IPS-18a (cell line): ENCODE measurements at regions not wholly inside any gene's neighbourhood (a gene's known extent, or its start where the extent isn't known, plus 50 kb on each side); places are given as distances from the start of the nearest gene placed in this dataset.

Experiments
- H3K27ac ChIP-seq: one replicate; pipeline ENCODE4 v1.5.1; 2013; ENCODE audit warnings: low read length
- H3K27me3 ChIP-seq: one replicate; pipeline ENCODE4 v1.6.1; 2013; ENCODE audit warnings: mild to moderate bottlenecking, low read length; ENCODE audit not compliant: control insufficient read depth, insufficient read depth
- H3K36me3 ChIP-seq: one replicate; pipeline ENCODE4 v1.6.1; 2013; ENCODE audit warnings: low read depth, low read length; ENCODE audit not compliant: control insufficient read depth
- H3K4me1 ChIP-seq: one replicate; pipeline ENCODE4 v1.6.1; 2013; ENCODE audit warnings: low read depth, low read length; ENCODE audit not compliant: control insufficient read depth
- H3K4me3 ChIP-seq: one replicate; pipeline ENCODE4 v1.5.1; 2013; ENCODE audit warnings: low read length
- H3K9ac ChIP-seq: one replicate; pipeline ENCODE4 v1.6.1; 2013; ENCODE audit warnings: mild to moderate bottlenecking, low read length, moderate library complexity
- H3K9me3 ChIP-seq: one replicate; pipeline ENCODE4 v1.6.1; 2013; ENCODE audit warnings: low read depth, low read length; ENCODE audit not compliant: control insufficient read depth

DNA sequence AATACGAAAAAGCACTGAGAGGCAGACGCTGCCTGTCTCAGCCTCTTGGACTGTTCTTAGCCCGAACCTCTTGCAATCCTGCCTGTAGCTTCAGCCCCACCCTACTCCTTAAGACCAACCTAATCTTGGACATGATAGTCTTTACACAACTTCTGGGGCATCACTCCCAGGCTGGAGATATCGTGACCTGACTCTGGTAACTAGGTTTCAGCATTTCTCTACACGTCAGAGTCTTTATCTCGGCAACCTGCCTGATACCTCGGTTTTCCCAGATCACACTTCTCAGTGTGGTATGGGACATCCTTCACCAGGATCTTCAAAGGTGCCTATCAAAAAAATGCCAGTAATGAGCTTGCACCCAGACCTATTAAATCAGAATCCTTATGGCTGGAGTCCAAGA, 590.2 kb upstream of the KCNMB2 start:
- H3K9me3 ChIP-seq, result no peaks in the 10 kb centered on the region
- H3K4me3 ChIP-seq, result no peak overlapping the region
- H3K4me1 ChIP-seq, result peaks cover 8% of the 10 kb centered on the region
- H3K9ac ChIP-seq, result no peak overlapping the region
- H3K27ac ChIP-seq, result no peak overlapping the region
- no peaks in the 10 kb centered on the region for H3K36me3 ChIP-seq
- no peaks in the 10 kb centered on the region for H3K27me3 ChIP-seq

DNA sequence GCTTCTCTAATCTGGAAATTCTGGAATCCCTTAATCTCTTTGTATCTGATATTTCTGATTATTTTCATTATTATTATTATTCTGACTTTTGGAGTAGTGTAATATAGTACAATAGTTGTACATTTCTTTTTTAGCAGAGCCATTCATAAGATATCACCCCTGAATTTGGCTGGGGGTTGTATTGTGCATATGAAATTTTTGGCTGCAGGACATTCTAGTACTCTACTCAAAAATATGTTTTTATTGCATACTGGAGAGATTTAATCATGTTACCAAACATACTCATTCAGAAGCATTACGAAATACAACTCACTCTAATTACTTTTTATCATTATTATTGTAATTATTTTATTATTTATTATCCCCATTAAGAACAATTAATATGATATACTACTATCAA, 589.7 kb upstream of the KCNMB2 start:
- H3K9me3 ChIP-seq, result no peaks in the 10 kb centered on the region
- no peak overlapping the region for H3K27ac ChIP-seq
- H3K4me3 ChIP-seq, result no peak overlapping the region

DNA sequence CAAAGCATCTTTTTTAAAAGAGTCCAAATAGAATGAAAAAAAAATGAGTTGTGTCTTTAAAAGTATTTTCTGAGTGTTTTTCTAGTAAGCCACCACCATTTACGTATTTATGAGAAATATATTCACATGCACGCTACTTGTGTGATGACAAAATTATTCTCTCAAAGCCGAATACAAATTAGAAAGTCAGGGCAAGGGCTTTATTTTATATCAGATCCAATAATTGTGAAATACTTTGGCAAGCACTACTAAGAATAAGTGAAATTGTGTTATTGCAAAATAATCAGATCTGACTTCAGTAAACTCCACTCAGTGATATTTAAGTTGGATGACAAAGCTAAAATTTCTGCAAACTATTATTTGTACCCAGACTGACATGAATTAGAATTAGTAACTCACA, 589.3 kb upstream of the KCNMB2 start:
- Histone ChIP-seq H3K27me3 (no peaks in the 10 kb centered on the region), H3K4me3 (no peak overlapping the region), H3K9ac (no peak overlapping the region), H3K9me3 (no peaks in the 10 kb centered on the region), H3K4me1 (peaks cover under 1% of the 10 kb centered on the region), H3K36me3 (no peaks in the 10 kb centered on the region), H3K27ac (no peak overlapping the region)

More for the DNA sequence above, 589.7 kb upstream of the KCNMB2 start:
- Histone ChIP-seq H3K36me3 (no peaks in the 10 kb centered on the region), H3K27me3 (no peaks in the 10 kb centered on the region), H3K4me1 (peaks cover 5% of the 10 kb centered on the region), H3K9ac (no peak overlapping the region)

DNA sequence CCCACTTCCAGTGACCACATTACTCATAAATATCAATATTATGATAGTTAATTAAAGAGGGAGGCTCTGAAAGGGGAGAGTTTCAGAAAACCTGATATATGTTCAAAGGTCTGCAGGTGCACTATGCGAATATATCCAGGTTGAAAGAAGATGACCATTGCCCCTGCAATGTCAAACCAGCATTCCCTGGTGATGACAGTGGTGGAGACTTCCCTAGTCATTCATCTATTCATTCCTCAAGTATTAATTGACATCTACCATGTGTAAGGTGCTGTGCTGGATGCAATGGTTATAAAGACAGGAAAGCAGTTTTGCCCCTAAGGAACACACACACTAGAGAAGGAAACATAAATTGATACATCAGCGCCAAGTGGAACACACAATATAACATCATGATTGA, 588.3 kb upstream of the KCNMB2 start:
- H3K4me3 ChIP-seq, result no peak overlapping the region
- no peaks in the 10 kb centered on the region for H3K4me1 ChIP-seq
- H3K27ac ChIP-seq, result no peak overlapping the region
- no peaks in the 10 kb centered on the region for H3K36me3 ChIP-seq
- H3K27me3 ChIP-seq, result no peaks in the 10 kb centered on the region
- no peak overlapping the region for H3K9ac ChIP-seq
- no peaks in the 10 kb centered on the region for H3K9me3 ChIP-seq

DNA sequence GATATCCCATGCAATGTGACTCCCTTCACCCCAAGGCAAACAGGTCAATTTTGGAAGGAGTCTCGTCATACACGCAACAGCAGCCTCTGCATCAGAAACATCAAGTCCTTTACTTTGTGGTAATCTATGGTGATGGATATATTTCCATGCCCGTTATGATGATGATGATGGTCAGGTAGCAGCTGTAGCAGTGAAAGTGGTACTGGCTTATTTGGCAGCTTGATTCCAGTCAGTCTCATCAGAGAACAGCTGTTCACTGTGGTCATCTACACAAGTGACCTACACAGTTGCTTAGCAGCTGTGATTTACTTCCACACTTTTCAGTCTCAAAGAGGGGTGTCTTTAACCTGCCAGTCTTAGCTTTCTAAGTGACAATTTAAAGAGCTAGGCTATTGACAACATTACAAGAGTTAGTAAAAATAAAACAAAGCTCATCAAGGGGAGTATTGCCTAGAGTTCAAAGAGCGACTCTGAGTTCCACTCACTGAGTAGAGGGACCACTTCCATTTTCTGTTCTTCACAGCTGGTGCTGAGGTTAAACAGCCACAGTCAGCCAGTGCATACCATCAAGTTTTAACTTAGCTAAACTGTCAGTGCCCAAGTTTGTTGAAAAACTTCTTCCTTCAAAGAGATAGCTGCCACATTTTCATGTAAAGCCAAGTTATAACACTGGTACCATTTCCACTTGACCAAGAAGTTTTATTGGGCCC, 587.4 kb upstream of the KCNMB2 start:
- Histone ChIP-seq H3K4me3 (no peak overlapping the region), H3K27me3 (no peaks in the 10 kb centered on the region), H3K9ac (no peak overlapping the region), H3K9me3 (no peaks in the 10 kb centered on the region), H3K27ac (no peak overlapping the region), H3K4me1 (no peaks in the 10 kb centered on the region), H3K36me3 (no peaks in the 10 kb centered on the region)

DNA sequence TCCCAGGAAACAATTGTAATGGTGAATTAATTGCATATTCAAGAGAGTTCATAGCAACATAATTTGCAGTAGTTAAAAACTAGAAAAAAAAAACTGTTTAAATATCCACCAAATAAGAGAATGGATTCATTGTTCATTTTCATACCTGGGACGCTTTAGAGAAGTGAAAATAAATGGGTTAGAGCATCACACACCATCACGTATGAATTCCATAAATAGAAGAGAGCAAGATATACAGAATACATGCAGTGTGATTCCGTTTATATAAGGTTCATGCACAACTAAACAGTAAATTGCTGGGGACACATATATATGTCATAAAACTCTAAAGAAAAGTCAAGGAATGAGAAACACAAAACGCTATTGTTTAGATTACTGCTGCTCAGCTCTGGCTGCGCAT, 577.0 kb upstream of the KCNMB2 start:
- Histone ChIP-seq H3K9ac (no peak overlapping the region), H3K4me1 (no peaks in the 10 kb centered on the region), H3K36me3 (no peaks in the 10 kb centered on the region), H3K27me3 (no peaks in the 10 kb centered on the region), H3K27ac (no peak overlapping the region), H3K4me3 (no peak overlapping the region), H3K9me3 (no peaks in the 10 kb centered on the region)

DNA sequence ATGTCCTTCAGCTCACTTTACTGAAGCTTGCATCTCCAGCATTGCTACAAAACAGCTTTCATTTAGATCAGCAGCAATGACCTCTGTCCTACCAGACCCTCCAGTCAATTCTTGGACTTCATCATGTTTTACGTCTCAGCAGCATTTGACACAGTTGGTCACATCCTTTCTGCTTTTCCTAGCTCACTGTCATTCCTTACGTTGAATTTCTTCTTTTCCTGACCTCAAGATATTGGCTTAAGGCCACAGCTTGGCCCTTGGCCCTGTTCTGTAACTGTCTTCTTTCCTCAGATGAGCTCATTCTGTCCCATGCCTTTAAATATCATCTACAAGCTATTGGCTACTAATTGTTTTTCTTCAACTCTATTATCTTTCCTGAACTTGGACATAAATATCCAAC, 576.2 kb upstream of the KCNMB2 start:
- Histone ChIP-seq H3K27ac (no peak overlapping the region), H3K27me3 (no peaks in the 10 kb centered on the region), H3K9ac (no peak overlapping the region), H3K4me1 (no peaks in the 10 kb centered on the region), H3K9me3 (no peaks in the 10 kb centered on the region), H3K36me3 (no peaks in the 10 kb centered on the region), H3K4me3 (no peak overlapping the region)

DNA sequence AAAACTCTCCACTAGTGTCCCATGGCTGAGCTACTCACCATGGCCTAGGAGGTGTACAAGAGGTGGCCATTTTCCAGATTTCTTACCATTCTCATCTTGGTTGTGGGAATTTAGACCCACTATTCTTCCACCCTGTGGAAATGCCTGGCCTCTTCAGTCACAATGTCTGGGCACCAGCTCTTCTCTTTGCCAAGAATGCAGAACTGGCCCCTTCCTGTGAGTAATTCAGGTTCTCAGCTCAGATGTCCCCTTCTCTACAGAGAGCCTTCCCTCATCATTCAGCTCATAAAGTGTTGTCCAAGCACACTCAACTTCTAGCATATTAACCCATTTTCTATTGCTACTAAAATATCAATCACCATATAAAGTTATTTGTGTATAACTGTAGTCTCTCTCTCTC, 575.5 kb upstream of the KCNMB2 start:
- no peak overlapping the region for H3K4me3 ChIP-seq
- no peaks in the 10 kb centered on the region for H3K36me3 ChIP-seq
- H3K27me3 ChIP-seq, result no peaks in the 10 kb centered on the region
- H3K9me3 ChIP-seq, result no peaks in the 10 kb centered on the region
- H3K27ac ChIP-seq, result no peak overlapping the region
- no peak overlapping the region for H3K9ac ChIP-seq
- H3K4me1 ChIP-seq, result no peaks in the 10 kb centered on the region

DNA sequence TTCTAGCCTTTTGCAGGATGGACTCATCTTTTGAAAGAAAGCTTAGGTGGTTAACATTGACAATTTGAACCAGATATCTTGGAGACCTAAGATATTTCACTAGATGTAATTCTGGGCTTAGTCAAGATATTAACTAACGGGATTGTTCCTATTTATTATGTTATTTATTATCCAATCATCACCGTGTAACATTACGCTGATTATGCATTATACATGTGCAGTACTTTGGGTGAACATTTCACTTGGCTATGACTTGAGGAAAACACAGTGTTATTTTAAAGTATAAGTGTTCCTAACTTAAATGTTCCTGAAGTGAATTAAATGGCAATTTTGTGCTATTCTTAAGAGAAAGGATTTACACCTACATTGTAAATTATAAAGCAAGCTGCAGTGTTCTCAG, 574.5 kb upstream of the KCNMB2 start:
- Histone ChIP-seq H3K36me3 (no peaks in the 10 kb centered on the region), H3K27ac (no peak overlapping the region), H3K9ac (no peak overlapping the region), H3K4me1 (no peaks in the 10 kb centered on the region), H3K27me3 (no peaks in the 10 kb centered on the region), H3K4me3 (no peak overlapping the region), H3K9me3 (no peaks in the 10 kb centered on the region)

DNA sequence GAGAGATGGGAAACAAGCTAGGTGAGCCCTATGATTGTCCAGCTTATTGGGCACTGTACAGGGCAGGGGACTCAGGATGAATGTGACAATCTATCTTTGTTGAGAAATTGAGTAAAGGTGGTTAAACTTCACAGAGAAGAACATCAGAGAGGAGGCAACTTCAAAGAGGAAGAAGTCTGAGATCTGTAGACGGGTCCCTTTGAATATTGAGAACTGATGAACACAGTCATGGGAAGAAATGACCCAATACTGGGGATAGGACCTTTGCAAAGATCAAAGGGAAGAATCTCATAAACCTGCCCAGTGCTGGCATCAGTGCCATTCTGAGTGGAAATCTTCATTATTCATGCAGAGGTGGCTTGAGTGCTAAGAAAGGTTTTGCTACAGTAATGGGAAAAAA, 569.7 kb upstream of the KCNMB2 start:
- Histone ChIP-seq H3K9me3 (no peaks in the 10 kb centered on the region), H3K4me1 (no peaks in the 10 kb centered on the region), H3K36me3 (no peaks in the 10 kb centered on the region), H3K27ac (no peak overlapping the region), H3K27me3 (no peaks in the 10 kb centered on the region), H3K4me3 (no peak overlapping the region), H3K9ac (no peak overlapping the region)

DNA sequence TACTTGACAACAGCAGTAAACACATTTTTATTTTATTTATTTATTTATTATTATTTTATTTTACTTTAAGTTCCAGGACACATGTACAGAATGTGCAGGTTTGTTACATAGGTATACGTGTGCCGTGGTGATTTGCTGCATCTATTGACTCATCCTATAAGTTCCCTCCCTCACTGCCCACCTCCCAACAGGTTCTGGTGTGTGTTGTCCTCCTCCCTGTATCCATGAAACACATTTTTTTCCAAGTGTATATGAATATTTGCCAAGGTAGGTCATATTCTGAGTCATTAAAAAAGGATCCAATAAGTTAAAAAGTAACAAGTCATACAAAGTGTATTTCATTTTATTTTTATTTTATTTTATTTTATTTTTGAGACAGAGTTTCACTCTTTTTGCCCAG, 567.3 kb upstream of the KCNMB2 start:
- no peak overlapping the region for H3K27ac ChIP-seq
- no peak overlapping the region for H3K4me3 ChIP-seq
- H3K36me3 ChIP-seq, result no peaks in the 10 kb centered on the region

DNA sequence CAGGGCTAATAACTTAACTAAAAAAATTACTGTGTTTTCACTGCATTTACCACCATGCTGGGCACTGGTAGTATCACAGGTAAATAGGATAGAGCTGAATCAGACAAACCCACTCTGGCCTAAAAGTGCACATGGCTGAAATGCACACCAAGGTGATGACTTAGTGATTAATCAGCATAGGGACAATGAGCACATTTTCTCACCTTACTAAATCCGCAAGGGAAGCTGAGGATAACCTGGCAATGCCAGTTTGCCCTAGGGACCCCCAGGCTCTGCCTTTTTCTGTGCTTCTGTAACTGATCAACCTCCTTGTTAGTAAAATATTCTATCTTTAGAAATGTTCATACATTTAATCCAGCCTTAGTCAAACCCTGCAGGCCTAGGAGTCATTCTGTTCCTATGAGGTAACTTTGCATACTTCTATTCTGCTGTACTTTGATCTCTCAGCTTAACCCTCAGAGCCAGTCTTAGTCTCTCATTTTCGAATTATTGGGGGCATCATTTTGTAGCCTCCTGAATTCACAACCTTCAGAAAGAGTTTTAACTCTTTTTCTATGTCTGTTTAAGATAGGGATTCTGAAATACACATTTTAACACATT, 562.9 kb upstream of the KCNMB2 start:
- Histone ChIP-seq H3K9ac (no peak overlapping the region), H3K4me1 (no peaks in the 10 kb centered on the region), H3K27ac (no peak overlapping the region), H3K9me3 (no peaks in the 10 kb centered on the region), H3K27me3 (no peaks in the 10 kb centered on the region), H3K4me3 (no peak overlapping the region), H3K36me3 (no peaks in the 10 kb centered on the region)

More for the DNA sequence above, 567.3 kb upstream of the KCNMB2 start:
- H3K4me1 ChIP-seq, result no peaks in the 10 kb centered on the region
- H3K9ac ChIP-seq, result no peak overlapping the region
- no peaks in the 10 kb centered on the region for H3K9me3 ChIP-seq
- H3K27me3 ChIP-seq, result no peaks in the 10 kb centered on the region
